ENCODE measurements at regions not wholly inside any gene's neighbourhood (a gene's known extent, or its start where the extent isn't known, plus 50 kb on each side); places are given as distances from the start of the nearest gene placed in this dataset.

GRCh38 chr10:107561136-107561650, 396.7 kb upstream of the SORCS1 start:
- H3K9me3 ChIP-seq = no peaks in the 10 kb centered on the region
- intact Hi-C loops (cut with DNase I) = no loop called here

GRCh38 chr10:107557916-107558315, 393.4 kb upstream of the SORCS1 start:
- no peak for TF ChIP-seq CTCF (IDR thresholded peaks at IDR 0.05)
- no peaks in the 10 kb centered on the region for H3K9me3 ChIP-seq
- H3K36me3 ChIP-seq = no peaks in the 10 kb centered on the region
- H3K27me3 ChIP-seq = no peaks in the 10 kb centered on the region
- H3K4me1 ChIP-seq = no peaks in the 10 kb centered on the region
- no peak for DNase-seq
- intact Hi-C loops (cut with DNase I) = no loop called here
- H3K27ac ChIP-seq = no peak overlapping the region
- no peak overlapping the region for H3K9ac ChIP-seq (ENCODE audit: low read depth in 2 of 2, low read length in 2 of 2)
- H3K4me3 ChIP-seq = no peak overlapping the region

More at GRCh38 chr10:107561136-107561650, 396.7 kb upstream of the SORCS1 start:
- no peaks in the 10 kb centered on the region for H3K4me1 ChIP-seq
- H3K36me3 ChIP-seq = no peaks in the 10 kb centered on the region
- no peaks in the 10 kb centered on the region for H3K27me3 ChIP-seq
- no peak overlapping the region for H3K9ac ChIP-seq (ENCODE audit: low read depth in 2 of 2, low read length in 2 of 2)
- H3K4me3 ChIP-seq = no peak overlapping the region
- no peak overlapping the region for H3K27ac ChIP-seq
- no peak for DNase-seq
- no peak for TF ChIP-seq CTCF (IDR thresholded peaks at IDR 0.05)

GRCh38 chr10:107554333-107554732, 389.8 kb upstream of the SORCS1 start:
- H3K9ac ChIP-seq (ENCODE audit: low read depth in 2 of 2, low read length in 2 of 2) = no peak overlapping the region
- no peaks in the 10 kb centered on the region for H3K4me1 ChIP-seq
- H3K27ac ChIP-seq = no peak overlapping the region
- no peak for DNase-seq
- H3K9me3 ChIP-seq = no peaks in the 10 kb centered on the region
- no peak overlapping the region for H3K4me3 ChIP-seq
- intact Hi-C loops (cut with DNase I) = no loop called here
- TF ChIP-seq CTCF (IDR thresholded peaks at IDR 0.05) = no peak
- H3K27me3 ChIP-seq = no peaks in the 10 kb centered on the region
- no peaks in the 10 kb centered on the region for H3K36me3 ChIP-seq

GRCh38 chr10:107553470-107553869, 389.0 kb upstream of the SORCS1 start:
- Histone ChIP-seq H3K4me1 (no peaks in the 10 kb centered on the region), H3K27ac (no peak overlapping the region), H3K4me3 (no peak overlapping the region), H3K36me3 (no peaks in the 10 kb centered on the region), H3K9me3 (no peaks in the 10 kb centered on the region), H3K9ac (ENCODE audit: low read depth in 2 of 2, low read length in 2 of 2) (no peak overlapping the region), H3K27me3 (no peaks in the 10 kb centered on the region)
- intact Hi-C loops (cut with DNase I) = no loop called here
- DNase-seq = no peak
- no peak for TF ChIP-seq CTCF (IDR thresholded peaks at IDR 0.05)

GRCh38 chr10:107552963-107553362, 388.5 kb upstream of the SORCS1 start:
- no peaks in the 10 kb centered on the region for H3K36me3 ChIP-seq
- H3K4me1 ChIP-seq = no peaks in the 10 kb centered on the region
- H3K27me3 ChIP-seq = no peaks in the 10 kb centered on the region
- no peak for DNase-seq
- H3K9me3 ChIP-seq = no peaks in the 10 kb centered on the region
- intact Hi-C loops (cut with DNase I) = no loop called here
- H3K4me3 ChIP-seq = no peak overlapping the region
- no peak overlapping the region for H3K27ac ChIP-seq
- no peak overlapping the region for H3K9ac ChIP-seq (ENCODE audit: low read depth in 2 of 2, low read length in 2 of 2)
- no peak for TF ChIP-seq CTCF (IDR thresholded peaks at IDR 0.05)

Data from colonic mucosa (tissue), 4 donors.